Activated CD8-positive, alpha-beta T cell treated with anti-CD3 and anti-CD28 coated beads for 36 hours (primary cell): ENCODE measurements at regions not wholly inside any gene's neighbourhood (a gene's known extent, or its start where the extent isn't known, plus 50 kb on each side); places are given as distances from the start of the nearest gene placed in this dataset.

ENCODE experiments used
- ATAC-seq: fragments of 200-7000 bp; cut with Tn5 transposase; one replicate; pipeline ENCODE4 v1.10.0; 2021; ENCODE audit warnings: mild to moderate bottlenecking, moderate library complexity
- CTCF ChIA-PET: fragments of 350-600 bp; sonication (Branson Sonifier 250); formaldehyde crosslinking; loops from one replicate; lab custom pipeline; 2021; ENCODE audit warnings: antibody characterized with exemption; lab: Charles Lee
- POLR2A ChIA-PET: fragments of 350-600 bp; sonication (Branson Sonifier 250); formaldehyde crosslinking; loops from one replicate; lab custom pipeline; 2021; ENCODE audit warnings: antibody characterized with exemption; lab: Charles Lee
- DNase-seq: peaks from one replicate; pipeline ENCODE4 v3.0.0-alpha.2; 2020
- H3K27ac Mint-ChIP-seq: one replicate; pipeline ENCODE4 v1.8.0; 2021; ENCODE audit warnings: mild to moderate bottlenecking, mixed read lengths
- H3K27me3 Mint-ChIP-seq: one replicate; pipeline ENCODE4 v1.8.0; 2021; ENCODE audit warnings: mixed read lengths
- H3K36me3 Mint-ChIP-seq: one replicate; pipeline ENCODE4 v1.8.0; 2021; ENCODE audit warnings: low read depth, mixed read lengths
- H3K4me1 Mint-ChIP-seq: one replicate; pipeline ENCODE4 v1.8.0; 2021; ENCODE audit warnings: low read depth, mixed read lengths
- H3K4me3 Mint-ChIP-seq: one replicate; pipeline ENCODE4 v1.8.0; 2021; ENCODE audit warnings: mild to moderate bottlenecking, moderate library complexity, mixed read lengths
- H3K9me3 Mint-ChIP-seq: one replicate; pipeline ENCODE4 v1.8.0; 2021; ENCODE audit warnings: mixed read lengths
- intact Hi-C: fragments of 100-400 bp; cut with micrococcal nuclease; formaldehyde crosslinking; loops from one replicate; pipeline ENCODE4 v1.10.0; 2022
- TF ChIP-seq, protein P1 (sequence below): fragments of 200-600 bp; IDR thresholded peaks from one replicate; pipeline ENCODE4 v1.8.0; 2022; ENCODE audit warnings: antibody characterized with exemption, mild to moderate bottlenecking

DNA sequence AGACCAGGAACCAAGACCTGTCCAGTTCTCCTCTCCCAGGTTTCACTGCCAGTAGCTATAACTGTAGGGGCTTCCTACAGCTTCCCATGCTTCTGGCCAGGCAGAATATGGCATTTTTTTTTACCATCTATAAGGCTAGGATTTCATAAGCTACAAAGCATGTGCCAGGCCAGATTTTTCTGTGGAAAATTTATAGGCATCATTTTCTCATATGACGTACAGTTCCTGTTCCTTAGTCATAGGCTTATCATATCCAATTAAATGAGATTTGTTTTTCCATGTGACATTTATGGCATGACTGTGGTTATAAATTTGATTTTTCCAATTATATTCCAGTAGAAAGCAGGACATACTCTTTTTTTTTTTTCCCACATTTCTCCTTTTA is 208.6 kb upstream of the NPY start:
- DNase-seq: no peak
- intact Hi-C loops: no loop called here

DNA sequence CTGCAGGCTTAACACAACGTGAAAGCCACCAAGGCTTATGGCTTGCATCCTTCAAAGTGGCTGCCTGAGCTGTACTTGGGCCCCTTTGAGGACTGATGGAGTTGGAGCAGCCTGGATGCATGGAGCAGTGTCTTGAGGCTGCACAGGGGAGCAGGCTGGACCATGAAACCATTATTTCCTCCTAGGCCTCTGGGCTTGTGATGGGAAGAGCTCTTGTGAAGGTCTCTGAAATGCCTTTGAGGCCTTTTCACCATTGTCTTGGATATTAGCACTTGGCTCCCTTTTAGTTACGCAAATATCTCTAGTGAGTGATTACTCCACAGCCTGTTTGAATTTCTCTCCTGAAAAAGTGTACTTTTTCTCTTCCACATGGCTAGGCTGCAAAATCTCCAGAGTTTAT is 201.2 kb upstream of the NPY start:
- intact Hi-C loops: no loop called here
- CTCF ChIA-PET: no interaction called here

More for the DNA sequence above, 208.6 kb upstream of the NPY start:
- Mint-ChIP-seq H3K27me3 (peaks cover 4% of the 10 kb centered on the region), H3K36me3 (no peaks in the 10 kb centered on the region), H3K27ac (no peak overlapping the region), H3K4me3 (no peak overlapping the region), H3K4me1 (peaks cover 2% of the 10 kb centered on the region), H3K9me3 (no peaks in the 10 kb centered on the region)
- ChIA-PET POLR2A (no interaction called here), CTCF (no interaction called here)
- no peak for ATAC-seq
- TF ChIP-seq, protein P1, sequence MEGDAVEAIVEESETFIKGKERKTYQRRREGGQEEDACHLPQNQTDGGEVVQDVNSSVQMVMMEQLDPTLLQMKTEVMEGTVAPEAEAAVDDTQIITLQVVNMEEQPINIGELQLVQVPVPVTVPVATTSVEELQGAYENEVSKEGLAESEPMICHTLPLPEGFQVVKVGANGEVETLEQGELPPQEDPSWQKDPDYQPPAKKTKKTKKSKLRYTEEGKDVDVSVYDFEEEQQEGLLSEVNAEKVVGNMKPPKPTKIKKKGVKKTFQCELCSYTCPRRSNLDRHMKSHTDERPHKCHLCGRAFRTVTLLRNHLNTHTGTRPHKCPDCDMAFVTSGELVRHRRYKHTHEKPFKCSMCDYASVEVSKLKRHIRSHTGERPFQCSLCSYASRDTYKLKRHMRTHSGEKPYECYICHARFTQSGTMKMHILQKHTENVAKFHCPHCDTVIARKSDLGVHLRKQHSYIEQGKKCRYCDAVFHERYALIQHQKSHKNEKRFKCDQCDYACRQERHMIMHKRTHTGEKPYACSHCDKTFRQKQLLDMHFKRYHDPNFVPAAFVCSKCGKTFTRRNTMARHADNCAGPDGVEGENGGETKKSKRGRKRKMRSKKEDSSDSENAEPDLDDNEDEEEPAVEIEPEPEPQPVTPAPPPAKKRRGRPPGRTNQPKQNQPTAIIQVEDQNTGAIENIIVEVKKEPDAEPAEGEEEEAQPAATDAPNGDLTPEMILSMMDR: no peak

DNA sequence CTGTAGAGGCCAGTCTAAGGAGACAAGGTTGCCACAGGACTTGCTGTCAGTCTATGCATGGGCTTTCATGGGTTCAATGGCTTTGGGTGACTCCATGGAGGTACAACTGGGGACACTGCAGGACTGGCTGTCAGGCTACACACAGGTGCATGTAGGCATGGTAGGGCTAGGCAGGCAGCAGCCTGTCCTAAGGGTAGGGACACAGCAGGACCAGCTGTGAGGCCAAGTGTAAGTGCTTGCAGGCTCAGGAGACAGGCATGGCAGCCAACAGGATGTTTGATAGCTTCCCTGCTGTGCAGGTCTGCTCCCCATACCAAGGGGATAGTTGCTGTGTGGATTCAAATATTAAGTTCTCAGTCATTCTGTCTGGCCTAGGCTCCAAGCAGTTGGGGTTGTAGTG is 181.0 kb upstream of the NPY start:
- Mint-ChIP-seq H3K27ac (no peak overlapping the region), H3K4me3 (no peak overlapping the region), H3K4me1 (no peaks in the 10 kb centered on the region), H3K9me3 (peaks cover 14% of the 10 kb centered on the region), H3K27me3 (peaks cover 2% of the 10 kb centered on the region), H3K36me3 (no peaks in the 10 kb centered on the region)
- no peak for ATAC-seq
- intact Hi-C loops: no loop called here
- no peak for DNase-seq
- ChIA-PET POLR2A (no interaction called here), CTCF (no interaction called here)
- TF ChIP-seq, protein P1: no peak

More for the DNA sequence above, 201.2 kb upstream of the NPY start:
- H3K36me3 Mint-ChIP-seq: no peaks in the 10 kb centered on the region
- DNase-seq: no peak
- peaks cover 6% of the 10 kb centered on the region for H3K9me3 Mint-ChIP-seq
- POLR2A ChIA-PET: no interaction called here
- H3K27ac Mint-ChIP-seq: no peak overlapping the region
- TF ChIP-seq, protein P1: no peak
- ATAC-seq: no peak
- H3K4me3 Mint-ChIP-seq: no peak overlapping the region
- H3K4me1 Mint-ChIP-seq: no peaks in the 10 kb centered on the region
- H3K27me3 Mint-ChIP-seq: no peaks in the 10 kb centered on the region

DNA sequence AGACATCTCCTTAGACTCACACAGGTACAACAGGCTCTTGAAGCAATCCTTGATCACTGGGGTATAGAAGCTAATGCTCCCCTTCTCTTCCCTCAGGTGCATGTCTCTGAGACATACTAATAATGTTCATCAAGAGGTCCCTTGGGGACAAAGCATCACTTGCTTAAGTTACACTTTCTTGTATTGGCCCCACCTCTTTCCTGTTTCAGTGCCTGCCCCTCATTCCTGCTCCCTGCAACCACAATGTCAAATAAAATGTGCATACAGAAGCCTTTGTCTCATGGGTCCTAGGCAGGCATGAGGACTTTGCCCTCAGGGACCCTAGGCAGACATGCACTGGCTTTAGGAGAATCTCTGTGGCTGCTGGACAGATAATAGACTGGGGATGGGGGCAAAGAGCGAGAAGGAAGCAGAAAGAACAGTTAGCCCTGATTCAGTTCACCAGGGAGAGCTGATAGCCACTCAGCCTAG is 175.0 kb upstream of the NPY start:
- intact Hi-C loops: no loop called here
- TF ChIP-seq, protein P1: no peak
- H3K9me3 Mint-ChIP-seq: no peaks in the 10 kb centered on the region
- no peak overlapping the region for H3K4me3 Mint-ChIP-seq
- no peak for ATAC-seq
- no peaks in the 10 kb centered on the region for H3K36me3 Mint-ChIP-seq
- POLR2A ChIA-PET: no interaction called here
- H3K27ac Mint-ChIP-seq: no peak overlapping the region
- DNase-seq: no peak
- CTCF ChIA-PET: no interaction called here
- H3K27me3 Mint-ChIP-seq: peaks cover 4% of the 10 kb centered on the region
- no peaks in the 10 kb centered on the region for H3K4me1 Mint-ChIP-seq

DNA sequence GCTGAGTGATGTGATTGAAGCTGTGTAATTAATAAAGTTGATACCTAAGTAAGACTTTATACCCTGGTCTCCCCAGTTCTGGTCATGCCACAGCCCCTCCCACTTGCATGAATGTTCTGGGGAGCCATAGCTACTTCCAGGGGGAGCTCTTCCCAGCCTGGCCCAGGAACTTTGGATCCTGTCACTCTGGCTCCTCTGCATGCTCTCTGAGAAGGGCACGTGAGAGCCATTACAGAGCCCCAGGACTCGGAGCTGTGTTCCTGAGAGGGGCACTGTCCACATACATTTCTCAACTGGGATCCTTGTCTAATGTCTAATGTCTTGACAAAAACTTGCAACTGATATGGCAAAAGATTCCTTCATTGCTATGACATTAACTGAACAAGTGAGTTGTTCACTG is 173.9 kb upstream of the NPY start:
- H3K9me3 Mint-ChIP-seq: no peaks in the 10 kb centered on the region
- no peaks in the 10 kb centered on the region for H3K4me1 Mint-ChIP-seq
- DNase-seq: no peak
- peaks cover 4% of the 10 kb centered on the region for H3K27me3 Mint-ChIP-seq
- H3K27ac Mint-ChIP-seq: no peak overlapping the region
- H3K4me3 Mint-ChIP-seq: no peak overlapping the region
- intact Hi-C loops: no loop called here
- no peak for ATAC-seq
- ChIA-PET CTCF (no interaction called here), POLR2A (interaction anchor here (0.7 kb wide), 1 partner anchor 65 kb away, joined by 3 read pairs; no protein-coding TSS in a partner anchor)
- TF ChIP-seq, protein P1: no peak
- no peaks in the 10 kb centered on the region for H3K36me3 Mint-ChIP-seq
